Iris pigment epithelial cell (primary cell): ENCODE measurements at regions not wholly inside any gene's neighbourhood (a gene's known extent, or its start where the extent isn't known, plus 50 kb on each side); places are given as distances from the start of the nearest gene placed in this dataset.

Source experiments
- DNase-seq: peaks from one replicate; pipeline ENCODE4 v3.0.0-alpha.2; 2011; ENCODE audit warnings: low read depth

DNA sequence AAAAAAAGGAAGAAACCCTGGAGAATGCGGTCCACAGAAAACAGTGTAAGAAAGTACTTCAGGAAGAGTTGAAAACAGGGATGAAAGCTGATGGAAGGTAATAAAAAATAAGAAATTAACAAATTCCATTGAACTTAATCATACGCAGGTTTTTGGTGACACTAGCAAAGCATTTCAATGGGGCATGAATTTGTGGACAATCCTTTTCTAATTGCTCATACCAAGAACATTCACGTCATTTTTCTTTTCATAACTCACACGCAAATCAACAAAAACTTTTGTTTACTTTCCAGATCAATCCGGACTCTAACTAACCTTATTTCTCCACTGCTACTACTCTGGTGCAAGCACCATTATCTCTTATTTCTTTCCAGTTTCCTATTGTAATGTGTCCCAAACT lies 1195.0 kb downstream of the SLITRK5 start:
- DNase-seq: no peak

DNA sequence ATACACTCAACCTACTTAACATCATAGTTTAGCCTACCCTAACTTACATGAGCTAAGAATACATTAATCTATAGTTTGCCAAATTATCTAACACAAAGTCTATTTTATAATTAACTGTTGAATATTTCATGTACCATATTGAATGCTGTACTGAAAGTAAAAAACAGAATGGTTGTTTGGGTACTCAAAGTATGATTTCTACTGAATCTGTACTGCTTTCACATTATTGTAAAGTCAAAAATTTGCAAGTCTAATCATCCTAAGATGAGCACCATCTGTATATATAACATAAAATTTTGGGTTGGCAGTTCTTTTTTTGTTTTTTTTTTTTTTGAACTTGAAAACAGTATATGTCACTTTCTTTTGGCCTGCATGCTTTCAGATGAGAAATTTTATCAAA lies 1212.6 kb downstream of the SLITRK5 start:
- DNase-seq: no peak

GRCh38 chr13:88887045-88887662 lies 1216.0 kb downstream of the SLITRK5 start:
- DNase-seq: no peak

GRCh38 chr13:88895261-88895941 lies 1224.2 kb downstream of the SLITRK5 start:
- DNase-seq: no peak

DNA sequence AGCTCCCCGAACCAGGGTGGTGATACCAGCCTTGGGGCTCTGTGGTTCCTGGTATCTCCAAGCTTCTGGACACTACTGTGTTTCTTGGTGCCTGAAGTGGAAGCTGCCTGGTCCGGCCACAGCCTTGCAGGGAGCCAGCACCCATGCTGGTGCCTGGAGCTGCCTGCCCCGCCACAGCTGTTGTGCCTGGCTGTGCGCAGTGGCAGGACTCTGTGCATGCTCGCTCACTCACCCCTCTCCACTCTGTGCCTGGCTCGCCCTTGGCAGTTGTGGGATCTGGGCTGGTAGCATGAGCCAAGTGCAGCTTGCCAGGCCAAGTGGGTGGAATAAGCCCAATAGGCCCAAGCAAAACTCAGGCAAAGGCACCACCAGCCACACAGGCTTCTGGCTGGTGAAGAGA lies 1225.3 kb downstream of the SLITRK5 start:
- DNase-seq: no peak

- DNase-seq: no peak
These were observed 1237.8 kb downstream of the SLITRK5 start for GRCh38 chr13:88908961-88909441.

GRCh38 chr13:88919970-88920628 lies 1248.9 kb downstream of the SLITRK5 start:
- DNase-seq: no peak

GRCh38 chr13:88925954-88926353 lies 1254.8 kb downstream of the SLITRK5 start:
- DNase-seq: no peak

GRCh38 chr13:88926890-88927502 lies 1255.8 kb downstream of the SLITRK5 start:
- no peak for DNase-seq

DNA sequence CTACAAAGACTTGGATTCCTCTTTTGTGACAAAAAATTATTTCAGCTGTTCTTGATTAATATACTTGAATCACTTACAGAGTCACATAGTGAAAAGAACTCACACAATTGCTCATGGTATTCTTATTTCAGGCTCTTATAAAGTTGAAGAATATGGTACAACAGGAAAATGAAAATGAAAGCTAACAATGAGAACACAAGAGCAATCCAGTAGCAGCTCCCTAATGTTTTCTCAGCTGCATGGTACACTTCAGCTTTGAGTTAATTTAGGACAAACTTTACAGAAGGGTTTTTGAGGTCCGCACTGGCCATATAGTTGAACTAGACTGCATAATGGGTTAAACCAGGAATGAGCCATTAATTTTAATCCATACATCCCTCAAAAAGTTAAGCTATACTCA lies 1261.8 kb downstream of the SLITRK5 start:
- DNase-seq: no peak

DNA sequence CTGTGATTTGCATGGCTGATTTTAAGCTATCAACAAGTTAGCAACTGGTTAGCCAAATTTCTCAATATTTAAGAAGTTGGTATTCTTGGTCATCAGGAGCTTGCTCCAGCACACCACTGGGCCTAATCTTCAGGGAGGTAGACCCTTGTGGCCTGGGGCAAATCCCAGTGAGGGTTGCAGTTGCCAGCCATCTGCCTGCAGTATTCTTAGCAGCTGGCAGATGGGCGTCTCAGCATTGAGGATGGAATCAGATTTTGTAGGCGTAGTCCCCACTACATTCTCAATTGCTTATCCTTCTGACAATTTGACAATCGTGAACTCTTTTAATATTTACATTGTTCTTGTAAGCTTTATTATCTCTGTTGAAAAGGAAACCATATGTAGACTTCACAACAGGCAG lies 1266.2 kb downstream of the SLITRK5 start:
- no peak for DNase-seq

- DNase-seq: no peak
These were observed 1274.6 kb downstream of the SLITRK5 start for GRCh38 chr13:88945793-88946192.

DNA sequence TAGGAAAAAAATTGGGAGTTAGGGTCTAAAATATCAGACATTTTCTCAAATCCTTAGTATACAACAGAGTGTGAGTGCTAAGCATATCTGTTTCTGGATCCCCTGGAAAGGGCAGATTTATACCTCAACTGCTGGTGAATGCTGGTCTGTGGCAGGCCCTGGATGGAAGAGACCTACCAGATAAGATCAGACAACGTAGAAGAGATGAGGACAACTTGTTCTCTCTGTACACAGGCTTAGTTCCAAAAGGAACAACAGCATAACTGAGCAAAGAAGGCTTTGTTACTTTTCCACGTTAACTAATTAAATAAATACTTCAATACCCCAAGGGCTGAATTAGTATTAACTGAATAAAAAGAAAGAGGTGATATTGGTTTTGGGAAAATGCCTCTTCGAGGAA lies 1277.3 kb downstream of the SLITRK5 start:
- no peak for DNase-seq

DNA sequence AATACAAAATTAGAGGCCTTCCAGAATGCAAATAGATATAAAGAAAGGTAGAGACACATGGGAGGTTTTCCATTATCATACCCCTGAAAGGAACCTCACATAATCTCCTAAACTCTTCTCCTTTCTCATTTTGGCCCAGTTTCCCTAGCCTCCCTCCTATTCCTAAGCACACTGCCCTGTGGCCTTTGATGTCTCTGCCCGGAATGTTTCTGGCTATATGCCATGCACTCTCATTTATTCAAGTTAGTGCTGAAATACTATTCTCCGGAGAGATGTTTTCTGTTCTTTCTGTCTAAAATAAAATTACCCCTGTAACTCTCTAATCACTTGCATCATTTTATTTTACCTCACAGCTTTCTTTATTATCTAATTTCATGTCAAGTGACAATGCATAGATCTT lies 1287.7 kb downstream of the SLITRK5 start:
- DNase-seq: no peak

DNA sequence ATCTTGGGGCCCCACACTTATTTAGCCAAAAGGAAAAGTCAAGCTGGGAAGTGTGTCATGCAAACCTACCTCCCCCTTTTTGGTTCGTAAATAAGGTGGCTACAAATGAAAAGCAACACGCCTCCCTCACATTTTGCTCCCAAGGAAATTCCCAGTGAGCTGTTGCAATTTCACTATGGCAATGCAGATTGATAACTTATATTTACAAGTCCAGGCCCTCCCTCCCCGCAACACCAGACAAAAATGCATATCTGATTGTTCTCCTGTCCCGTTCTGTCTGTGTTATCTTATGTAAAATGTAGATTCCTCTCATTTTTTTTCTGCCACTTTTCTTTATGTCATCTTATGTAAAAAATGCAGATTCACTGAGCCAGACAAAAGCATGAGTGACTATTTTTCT lies 1305.3 kb downstream of the SLITRK5 start:
- DNase-seq: no peak

GRCh38 chr13:88978607-88979006 lies 1307.4 kb downstream of the SLITRK5 start:
- no peak for DNase-seq

DNA sequence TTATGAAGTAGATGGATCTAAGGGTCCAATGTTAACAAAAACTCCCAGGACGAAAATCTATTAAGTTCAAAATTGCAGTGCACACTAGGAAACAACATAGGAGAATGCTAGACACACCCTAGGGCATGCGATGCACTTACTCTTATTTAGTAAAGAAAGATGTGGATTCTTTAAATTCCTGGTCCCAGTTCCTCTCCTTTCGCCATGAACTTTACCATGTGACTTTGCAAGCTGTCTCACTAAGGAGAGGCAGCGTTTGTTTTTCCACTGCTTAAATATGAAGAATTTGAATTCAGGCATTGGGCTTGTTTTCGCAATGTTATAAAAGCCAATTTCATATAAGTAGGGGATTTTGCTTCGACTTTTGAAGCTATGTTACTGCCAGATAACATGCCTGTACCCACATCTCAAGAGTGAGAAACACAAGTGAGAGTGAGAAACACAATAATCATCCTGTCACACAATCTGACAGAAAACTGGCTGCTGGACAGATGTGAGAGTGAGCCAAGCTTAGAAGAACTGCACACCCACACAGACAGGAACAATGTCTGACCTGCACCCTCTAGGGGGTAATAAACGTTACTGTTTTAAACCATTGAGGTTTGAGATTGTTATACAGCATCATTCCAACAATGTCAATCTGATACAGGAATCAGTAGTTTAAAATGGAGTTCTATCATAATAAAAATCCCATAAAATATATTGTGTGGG lies 1308.4 kb downstream of the SLITRK5 start:
- no peak for DNase-seq

DNA sequence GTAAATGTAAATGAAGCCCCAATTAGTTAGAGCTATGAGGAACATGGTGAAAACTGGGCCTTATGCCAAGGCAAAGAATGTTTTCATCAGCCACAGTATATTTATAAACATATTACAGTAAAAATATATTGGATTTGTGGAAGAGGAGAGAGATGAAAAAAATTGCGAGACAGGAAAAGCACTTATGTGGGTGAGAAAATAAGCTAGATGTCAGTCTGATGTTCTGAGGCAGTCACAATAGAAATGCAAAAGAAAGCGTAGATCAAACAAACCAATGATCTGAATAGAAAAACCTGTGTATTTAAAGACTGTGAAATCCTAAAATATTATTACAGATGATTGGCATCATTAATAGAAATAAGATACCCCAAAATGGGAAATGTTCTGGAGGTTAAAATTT lies 1332.5 kb downstream of the SLITRK5 start:
- DNase-seq: no peak

DNA sequence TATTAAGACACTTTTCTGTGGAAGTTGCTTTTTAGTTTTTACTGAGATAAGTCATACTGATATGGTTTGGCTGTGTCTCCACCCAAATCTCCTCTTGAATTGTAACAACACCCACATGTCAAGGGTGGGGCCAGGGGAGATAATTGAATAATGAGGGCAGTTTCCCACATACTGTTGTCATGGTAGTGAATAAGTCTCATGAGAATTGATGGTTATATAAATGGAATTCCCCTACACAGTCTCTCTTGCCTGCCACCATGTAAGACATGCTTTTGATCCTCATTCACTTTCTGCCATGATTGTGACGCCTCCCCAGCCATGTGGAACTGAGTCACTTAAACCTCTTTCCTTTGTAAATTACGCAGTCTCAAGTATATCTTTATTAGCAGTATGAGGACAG lies 1340.4 kb downstream of the SLITRK5 start:
- DNase-seq: no peak

GRCh38 chr13:89027694-89028306 lies 1356.6 kb downstream of the SLITRK5 start:
- DNase-seq: no peak

- peak; percentile 0 for DNase-seq
These were observed 1357.9 kb downstream of the SLITRK5 start for GRCh38 chr13:89029062-89029461.

DNA sequence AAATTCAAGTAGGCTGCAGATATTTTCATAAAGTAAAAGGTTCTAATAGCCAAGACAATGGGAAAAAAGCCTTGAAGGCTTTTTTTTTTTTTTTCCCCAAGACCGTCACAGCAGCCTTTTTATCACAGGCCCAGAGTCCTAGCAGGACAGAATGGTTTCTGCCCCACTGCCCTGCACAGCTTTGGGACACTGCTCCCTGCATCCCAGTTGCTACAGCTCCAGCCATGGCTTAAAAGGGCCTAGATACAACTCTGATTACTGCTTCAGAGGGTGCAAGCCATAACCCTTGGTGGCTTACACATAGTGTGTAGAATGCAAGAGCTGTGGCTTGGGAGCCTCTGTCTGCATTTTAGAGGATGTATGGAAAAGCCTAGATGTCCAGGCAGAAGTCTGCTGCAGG lies 1362.8 kb downstream of the SLITRK5 start:
- no peak for DNase-seq
